GM12874 (cell line): ENCODE measurements at regions not wholly inside any gene's neighbourhood (a gene's known extent, or its start where the extent isn't known, plus 50 kb on each side); places are given as distances from the start of the nearest gene placed in this dataset.

Experiments
- CTCF ChIP-seq: IDR thresholded peaks from 2 replicates; pipeline ENCODE4 v1.5.1; 2011; ENCODE audit warnings: low read depth, mild to moderate bottlenecking, control low read depth, low read length, moderate library complexity; ENCODE audit not compliant: insufficient read depth

- TF ChIP-seq CTCF, result no peak
These were observed 76.2 kb upstream of the MIER3 start for GRCh38 chr5:57028161-57028560.

GRCh38 chr5:57032151-57032551 is 80.2 kb upstream of the MIER3 start:
- no peak for TF ChIP-seq CTCF

- TF ChIP-seq CTCF, result no peak
These were observed 81.2 kb upstream of the MIER3 start for GRCh38 chr5:57033103-57033502.

GRCh38 chr5:57033503-57033902 is 81.6 kb upstream of the MIER3 start:
- TF ChIP-seq CTCF, result no peak

GRCh38 chr5:57034201-57034916 is 82.4 kb upstream of the MIER3 start:
- TF ChIP-seq CTCF, result no peak

GRCh38 chr5:57035955-57036354 is 84.0 kb upstream of the MIER3 start:
- no peak for TF ChIP-seq CTCF

- no peak for TF ChIP-seq CTCF
These were observed 84.8 kb upstream of the MIER3 start for GRCh38 chr5:57036761-57037160.
